Neural cell (in vitro differentiated cells): ENCODE measurements at regions not wholly inside any gene's neighbourhood (a gene's known extent, or its start where the extent isn't known, plus 50 kb on each side); places are given as distances from the start of the nearest gene placed in this dataset.

Experiments
- H2AFZ ChIP-seq: fragments of 200-600, 300-800 bp; sonication (generic), shearing (Covaris generic); 2 replicates; pipeline ENCODE4 v1.6.0; 2014; ENCODE audit warnings: low read depth, mild to moderate bottlenecking, antibody characterized with exemption, low read length, moderate library complexity
- H3F3A ChIP-seq: fragments of 200-600 bp; shearing (Covaris generic); 2 replicates; pipeline ENCODE4 v1.6.1; 2016; ENCODE audit warnings: mild to moderate bottlenecking, moderate library complexity, mixed read lengths, antibody characterized with exemption, low read length; ENCODE audit not compliant: insufficient read depth, poor library complexity, severe bottlenecking
- H3K27ac ChIP-seq: fragments of 200-600, 300-800 bp; sonication (generic), shearing (Covaris generic); 2 replicates; pipeline ENCODE4 v1.5.1; 2014; ENCODE audit warnings: mild to moderate bottlenecking, low read length, moderate library complexity
- H3K27me3 ChIP-seq: fragments of 300-800, 200-600 bp; sonication (generic), shearing (Covaris generic); 2 replicates; pipeline ENCODE4 v1.6.0; 2014; ENCODE audit warnings: mild to moderate bottlenecking, low read depth, low read length, moderate library complexity; ENCODE audit not compliant: insufficient read depth
- H3K36me3 ChIP-seq: fragments of 300-800, 200-600 bp; sonication (generic), shearing (Covaris generic); 2 replicates; pipeline ENCODE4 v1.5.1; 2014; ENCODE audit warnings: mild to moderate bottlenecking, antibody characterized with exemption, low read length, moderate library complexity; ENCODE audit not compliant: insufficient read depth
- H3K4me2 ChIP-seq: fragments of 300-800, 200-600 bp; sonication (generic), shearing (Covaris generic); 2 replicates; pipeline ENCODE4 v1.6.0; 2014; ENCODE audit warnings: mild to moderate bottlenecking, low read length
- H3K4me3 ChIP-seq: fragments of 300-800, 200-600 bp; sonication (generic), shearing (Covaris generic); 2 replicates; pipeline ENCODE4 v1.5.1; 2014; ENCODE audit warnings: mild to moderate bottlenecking, low read length, moderate library complexity
- H3K79me2 ChIP-seq: fragments of 200-600 bp; shearing (Covaris generic); replicated peaks from 2 replicates; pipeline ENCODE4 v1.6.0; 2014; ENCODE audit warnings: mild to moderate bottlenecking, low read length, moderate library complexity; ENCODE audit not compliant: insufficient read depth
- H3K9ac ChIP-seq: fragments of 300-800, 200-600 bp; sonication (generic), shearing (Covaris generic); 2 replicates; pipeline ENCODE4 v1.6.1; 2016; ENCODE audit warnings: mild to moderate bottlenecking, low read length, mixed read lengths
- H3K9me2 ChIP-seq: fragments of 200-600 bp; shearing (Covaris generic); 2 replicates; pipeline ENCODE4 v1.6.1; 2016; ENCODE audit warnings: mild to moderate bottlenecking, low read length, mixed read lengths; ENCODE audit not compliant: insufficient read depth
- H3K9me3 ChIP-seq: fragments of 200-600, 300-800 bp; sonication (generic), shearing (Covaris generic); 2 replicates; pipeline ENCODE4 v1.6.1; 2016; ENCODE audit warnings: mild to moderate bottlenecking, mixed run types, low read length, moderate library complexity, mixed read lengths
- H4K20me1 ChIP-seq: fragments of 200-600 bp; shearing (Covaris generic); 2 replicates; pipeline ENCODE4 v1.6.1; 2016; ENCODE audit warnings: mild to moderate bottlenecking, mixed run types; ENCODE audit not compliant: insufficient read depth
- CTCF ChIP-seq: fragments of 450-650 bp; IDR thresholded peaks from 2 replicates; pipeline ENCODE4 v1.5.1; 2014; ENCODE audit warnings: antibody characterized with exemption, mild to moderate bottlenecking, moderate library complexity; ENCODE audit not compliant: poor library complexity, severe bottlenecking
- EP300 ChIP-seq: fragments of 450-650 bp; conservative IDR thresholded peaks from 2 replicates; pipeline ENCODE4 v1.6.1; 2014; ENCODE audit warnings: antibody characterized with exemption, mild to moderate bottlenecking, moderate library complexity; ENCODE audit not compliant: poor library complexity, severe bottlenecking
- EZH2 ChIP-seq: fragments of 200-600, 300-800 bp; shearing (Covaris generic), sonication (generic); IDR thresholded peaks from 2 replicates; pipeline ENCODE4 v1.6.1; 2014; ENCODE audit warnings: antibody characterized with exemption, low read length, borderline replicate concordance, mild to moderate bottlenecking; ENCODE audit not compliant: insufficient read depth, poor library complexity, severe bottlenecking
- MXI1 ChIP-seq: fragments of 450-650 bp; conservative IDR thresholded peaks from 2 replicates; pipeline ENCODE4 v1.6.1; 2014; ENCODE audit warnings: antibody characterized with exemption, mild to moderate bottlenecking; ENCODE audit not compliant: poor library complexity, severe bottlenecking
- POLR2AphosphoS5 ChIP-seq: IDR thresholded peaks from 2 replicates; pipeline ENCODE4 v1.6.1; 2012
- RAD21 ChIP-seq: fragments of 450-650 bp; conservative IDR thresholded peaks from 2 replicates; pipeline ENCODE4 v1.6.1; 2014; ENCODE audit warnings: antibody characterized with exemption, mild to moderate bottlenecking, moderate library complexity
- REST ChIP-seq: IDR thresholded peaks from 2 replicates; pipeline ENCODE4 v1.6.1; 2012; ENCODE audit warnings: borderline replicate concordance
- SMC3 ChIP-seq: fragments of 450-650 bp; conservative IDR thresholded peaks from 2 replicates; pipeline ENCODE4 v1.6.1; 2014; ENCODE audit warnings: antibody characterized with exemption, mild to moderate bottlenecking, moderate library complexity; ENCODE audit not compliant: poor library complexity
- TAF1 ChIP-seq: IDR thresholded peaks from 2 replicates; pipeline ENCODE4 v1.6.1; 2012; ENCODE audit warnings: low read depth

- Histone ChIP-seq H3K27me3 (no peaks in the 10 kb centered on the region), H3K27ac (no peak overlapping the region), H2AFZ (no peak overlapping the region), H4K20me1 (no peaks in the 10 kb centered on the region), H3K9ac (no peak overlapping the region), H3K4me2 (no peak overlapping the region), H3K9me2 (no peaks in the 10 kb centered on the region), H3K79me2 (no peaks in the 10 kb centered on the region), H3F3A (no peaks in the 10 kb centered on the region), H3K36me3 (no peaks in the 10 kb centered on the region), H3K9me3 (no peaks in the 10 kb centered on the region), H3K4me3 (no peak overlapping the region)
- TF ChIP-seq TAF1 (no peak), RAD21 (no peak), POLR2AphosphoS5 (no peak), MXI1 (no peak), REST (no peak), EZH2 (no peak), CTCF (no peak), EP300 (no peak), SMC3 (no peak)
These were observed 308.5 kb downstream of the MAN2A1 start for GRCh38 chr5:109998208-109998607.

- H3K27me3 ChIP-seq: no peaks in the 10 kb centered on the region
- no peak overlapping the region for H2AFZ ChIP-seq
- no peaks in the 10 kb centered on the region for H3K9me2 ChIP-seq
- no peak overlapping the region for H3K27ac ChIP-seq
- H3K79me2 ChIP-seq: no peaks in the 10 kb centered on the region
- no peaks in the 10 kb centered on the region for H3K36me3 ChIP-seq
- TF ChIP-seq EP300: no peak
- H3K4me3 ChIP-seq: no peak overlapping the region
- no peak overlapping the region for H3K4me2 ChIP-seq
- H3F3A ChIP-seq: no peaks in the 10 kb centered on the region
- no peak overlapping the region for H3K9ac ChIP-seq
- no peaks in the 10 kb centered on the region for H4K20me1 ChIP-seq
- no peaks in the 10 kb centered on the region for H3K9me3 ChIP-seq
These were observed 309.0 kb downstream of the MAN2A1 start for GRCh38 chr5:109998726-109999125.

GRCh38 chr5:110001648-110002047 is 311.9 kb downstream of the MAN2A1 start:
- Histone ChIP-seq H3K9me3 (no peaks in the 10 kb centered on the region), H3K9ac (no peak overlapping the region), H3F3A (no peaks in the 10 kb centered on the region), H3K27ac (no peak overlapping the region), H3K9me2 (no peaks in the 10 kb centered on the region), H3K27me3 (no peaks in the 10 kb centered on the region), H3K36me3 (no peaks in the 10 kb centered on the region), H4K20me1 (no peaks in the 10 kb centered on the region), H3K4me2 (no peak overlapping the region), H3K79me2 (no peaks in the 10 kb centered on the region), H3K4me3 (no peak overlapping the region), H2AFZ (no peak overlapping the region)
- TF ChIP-seq POLR2AphosphoS5 (no peak), TAF1 (no peak), REST (no peak), RAD21 (no peak), EZH2 (no peak), SMC3 (no peak), EP300 (no peak), CTCF (no peak), MXI1 (no peak)
